ENCODE measurements at regions not wholly inside any gene's neighbourhood (a gene's known extent, or its start where the extent isn't known, plus 50 kb on each side); places are given as distances from the start of the nearest gene placed in this dataset.

DNA sequence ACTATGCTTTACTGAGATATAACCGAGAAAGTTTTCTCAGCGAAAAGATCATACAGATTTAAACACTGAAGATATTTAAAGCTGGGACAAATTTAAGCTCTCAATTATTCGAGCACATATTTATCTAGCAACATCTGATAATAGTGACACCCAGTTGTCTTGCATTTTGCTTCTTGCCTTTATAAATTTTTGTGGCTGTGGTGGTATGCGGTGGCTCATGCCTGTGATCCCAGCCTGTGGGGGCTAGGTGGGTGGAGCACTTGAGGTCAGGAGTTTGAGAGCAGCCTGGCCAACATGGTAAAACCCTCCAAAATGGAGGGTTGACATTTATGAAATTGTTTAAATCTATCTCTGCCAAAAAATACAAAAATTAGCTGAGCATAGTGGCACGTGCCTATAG lies 312.2 kb downstream of the SPATA17 start:
- Histone ChIP-seq H3K4me3 (replicated peaks; ENCODE audit: insufficient read depth, low read length) (no peak overlapping the region), H3K27ac (replicated peaks) (no peak overlapping the region), H3K27me3 (ENCODE audit: insufficient read depth, poor library complexity, severe bottlenecking) (no peaks in the 10 kb centered on the region)
- DNase-seq (ENCODE audit: low read depth in 1 of 2, low spot score in 1 of 2) = no peak
- no peak for TF ChIP-seq CTCF (IDR thresholded peaks at IDR 0.05; ENCODE audit: insufficient read depth, low read length)
- no peak for TF ChIP-seq SPI1 (IDR thresholded peaks at IDR 0.05; ENCODE audit: borderline replicate concordance, low read depth)
- TF ChIP-seq GABPA (IDR thresholded peaks at IDR 0.05; ENCODE audit: low read depth) = no peak
- TF ChIP-seq, protein P1, sequence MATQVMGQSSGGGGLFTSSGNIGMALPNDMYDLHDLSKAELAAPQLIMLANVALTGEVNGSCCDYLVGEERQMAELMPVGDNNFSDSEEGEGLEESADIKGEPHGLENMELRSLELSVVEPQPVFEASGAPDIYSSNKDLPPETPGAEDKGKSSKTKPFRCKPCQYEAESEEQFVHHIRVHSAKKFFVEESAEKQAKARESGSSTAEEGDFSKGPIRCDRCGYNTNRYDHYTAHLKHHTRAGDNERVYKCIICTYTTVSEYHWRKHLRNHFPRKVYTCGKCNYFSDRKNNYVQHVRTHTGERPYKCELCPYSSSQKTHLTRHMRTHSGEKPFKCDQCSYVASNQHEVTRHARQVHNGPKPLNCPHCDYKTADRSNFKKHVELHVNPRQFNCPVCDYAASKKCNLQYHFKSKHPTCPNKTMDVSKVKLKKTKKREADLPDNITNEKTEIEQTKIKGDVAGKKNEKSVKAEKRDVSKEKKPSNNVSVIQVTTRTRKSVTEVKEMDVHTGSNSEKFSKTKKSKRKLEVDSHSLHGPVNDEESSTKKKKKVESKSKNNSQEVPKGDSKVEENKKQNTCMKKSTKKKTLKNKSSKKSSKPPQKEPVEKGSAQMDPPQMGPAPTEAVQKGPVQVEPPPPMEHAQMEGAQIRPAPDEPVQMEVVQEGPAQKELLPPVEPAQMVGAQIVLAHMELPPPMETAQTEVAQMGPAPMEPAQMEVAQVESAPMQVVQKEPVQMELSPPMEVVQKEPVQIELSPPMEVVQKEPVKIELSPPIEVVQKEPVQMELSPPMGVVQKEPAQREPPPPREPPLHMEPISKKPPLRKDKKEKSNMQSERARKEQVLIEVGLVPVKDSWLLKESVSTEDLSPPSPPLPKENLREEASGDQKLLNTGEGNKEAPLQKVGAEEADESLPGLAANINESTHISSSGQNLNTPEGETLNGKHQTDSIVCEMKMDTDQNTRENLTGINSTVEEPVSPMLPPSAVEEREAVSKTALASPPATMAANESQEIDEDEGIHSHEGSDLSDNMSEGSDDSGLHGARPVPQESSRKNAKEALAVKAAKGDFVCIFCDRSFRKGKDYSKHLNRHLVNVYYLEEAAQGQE (IDR thresholded peaks at IDR 0.05; ENCODE audit: insufficient replicate concordance, low read depth) = no peak
- no peak for TF ChIP-seq POLR2AphosphoS5 (IDR thresholded peaks at IDR 0.05; ENCODE audit: low read depth)

DNA sequence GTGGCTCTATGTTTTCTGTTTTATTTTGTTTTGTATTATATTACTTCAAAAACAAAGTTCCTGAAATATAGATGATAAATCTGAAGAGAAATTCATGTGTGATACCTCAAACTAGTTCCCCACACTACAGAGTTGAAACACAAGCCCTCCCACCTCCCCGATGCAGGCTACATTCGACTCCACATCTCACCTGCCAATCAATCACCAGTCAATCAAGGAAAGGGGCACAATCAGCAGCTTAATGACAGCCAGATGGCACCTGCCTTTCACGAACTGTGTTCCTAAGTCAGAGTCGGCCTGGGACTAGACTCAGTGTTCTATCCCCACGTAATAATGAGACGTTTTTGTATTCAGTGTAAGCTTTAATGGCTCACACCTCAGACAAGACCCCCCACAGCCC lies 313.4 kb downstream of the SPATA17 start:
- no peaks in the 10 kb centered on the region for H3K27me3 ChIP-seq (ENCODE audit: insufficient read depth, poor library complexity, severe bottlenecking)
- no peak for DNase-seq (ENCODE audit: low read depth in 1 of 2, low spot score in 1 of 2)
- TF ChIP-seq, protein P1 (IDR thresholded peaks at IDR 0.05; ENCODE audit: insufficient replicate concordance, low read depth) = no peak
- TF ChIP-seq POLR2AphosphoS5 (IDR thresholded peaks at IDR 0.05; ENCODE audit: low read depth) (no peak), CTCF (IDR thresholded peaks at IDR 0.05; ENCODE audit: insufficient read depth, low read length) (no peak), GABPA (IDR thresholded peaks at IDR 0.05; ENCODE audit: low read depth) (no peak), SPI1 (IDR thresholded peaks at IDR 0.05; ENCODE audit: borderline replicate concordance, low read depth) (no peak)
- H3K27ac ChIP-seq (replicated peaks) = no peak overlapping the region
- no peak overlapping the region for H3K4me3 ChIP-seq (replicated peaks; ENCODE audit: insufficient read depth, low read length)

GRCh38 chr1:217946511-217946910 lies 315.4 kb downstream of the SPATA17 start:
- no peak overlapping the region for H3K27ac ChIP-seq (replicated peaks)
- no peak for TF ChIP-seq CTCF (IDR thresholded peaks at IDR 0.05; ENCODE audit: insufficient read depth, low read length)
- TF ChIP-seq GABPA (IDR thresholded peaks at IDR 0.05; ENCODE audit: low read depth) = no peak
- TF ChIP-seq, protein P1 (IDR thresholded peaks at IDR 0.05; ENCODE audit: insufficient replicate concordance, low read depth) = no peak
- TF ChIP-seq SPI1 (IDR thresholded peaks at IDR 0.05; ENCODE audit: borderline replicate concordance, low read depth) = no peak
- TF ChIP-seq POLR2AphosphoS5 (IDR thresholded peaks at IDR 0.05; ENCODE audit: low read depth) = no peak
- no peak overlapping the region for H3K4me3 ChIP-seq (replicated peaks; ENCODE audit: insufficient read depth, low read length)
- no peak for DNase-seq (ENCODE audit: low read depth in 1 of 2, low spot score in 1 of 2)
- no peaks in the 10 kb centered on the region for H3K27me3 ChIP-seq (ENCODE audit: insufficient read depth, poor library complexity, severe bottlenecking)
